GM12891 (cell line): ENCODE measurements at regions not wholly inside any gene's neighbourhood (a gene's known extent, or its start where the extent isn't known, plus 50 kb on each side); places are given as distances from the start of the nearest gene placed in this dataset.
"Not testable (repeated sequence)": the region's sequence is repeated elsewhere in the genome, so short reads cannot be mapped to it uniquely, and the experiment has no call there.

Source experiments
- DNase-seq: peaks from one replicate; pipeline ENCODE4 v3.0.0; 2011; ENCODE audit warnings: low spot score; ENCODE audit not compliant: insufficient read length
- FAIRE-seq: peaks from 2 replicates; lab custom pipeline; 2011; peaks lifted over from hg19 to GRCh38; lab: Jason Lieb, UNC
- PAX5 ChIP-seq: IDR thresholded peaks from 2 replicates; pipeline ENCODE4 v1.6.1; 2011; ENCODE audit warnings: low read length, moderate library complexity, mild to moderate bottlenecking; ENCODE audit not compliant: insufficient read depth, severe bottlenecking
- POLR2A ChIP-seq: IDR thresholded peaks from 2 replicates; pipeline ENCODE4 v1.6.1; 2011; ENCODE audit warnings: low read depth, low read length, control low read depth
- POLR2AphosphoS5 ChIP-seq: IDR thresholded peaks from 2 replicates; pipeline ENCODE4 v1.6.1; 2011; ENCODE audit warnings: low read depth, low read length, control low read depth
- POU2F2 ChIP-seq: IDR thresholded peaks from 2 replicates; pipeline ENCODE4 v1.6.1; 2011; ENCODE audit warnings: low read depth, mild to moderate bottlenecking, control low read depth, low read length, moderate library complexity
- SPI1 ChIP-seq: IDR thresholded peaks from 2 replicates; pipeline ENCODE4 v1.6.1; 2011; ENCODE audit warnings: low read depth, low read length, control low read depth
- TAF1 ChIP-seq: IDR thresholded peaks from 2 replicates; pipeline ENCODE4 v1.6.1; 2011; ENCODE audit warnings: low read depth, low read length, control low read depth

- no peak for FAIRE-seq
- DNase-seq = no peak
- TF ChIP-seq PAX5 (no peak), POLR2AphosphoS5 (no peak), SPI1 (no peak), TAF1 (no peak), POLR2A (no peak), POU2F2 (no peak)
These were observed 325.6 kb downstream of the CENPW start for GRCh38 chr6:126665551-126665950.

- TF ChIP-seq TAF1 = no peak
- no peak for TF ChIP-seq POU2F2
- TF ChIP-seq PAX5 = no peak
- no peak for TF ChIP-seq POLR2A
- TF ChIP-seq SPI1 = no peak
- no peak for TF ChIP-seq POLR2AphosphoS5
- FAIRE-seq = no peak
- no peak for DNase-seq
These were observed 327.2 kb downstream of the CENPW start for GRCh38 chr6:126667071-126667470.

DNA sequence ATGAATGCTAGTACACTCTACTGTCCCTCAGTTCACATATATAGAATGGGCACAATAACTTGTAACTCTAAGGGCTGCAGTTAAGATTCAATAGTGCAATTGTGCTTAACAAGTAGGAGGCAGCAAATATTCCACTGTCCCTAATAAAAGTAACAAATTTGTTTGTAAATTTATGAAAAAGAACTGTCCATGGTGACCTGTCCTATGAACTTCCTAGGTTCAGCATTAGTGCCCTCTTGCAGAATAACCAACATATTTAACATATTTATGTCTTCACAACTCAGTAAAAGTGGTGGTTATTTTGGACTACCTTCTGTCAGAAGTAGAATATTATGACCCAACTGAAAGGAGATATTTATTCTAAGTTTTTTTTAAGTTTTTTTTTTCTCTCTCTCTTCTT, 327.8 kb downstream of the CENPW start:
- no peak for TF ChIP-seq POLR2AphosphoS5
- FAIRE-seq = no peak
- no peak for DNase-seq

DNA sequence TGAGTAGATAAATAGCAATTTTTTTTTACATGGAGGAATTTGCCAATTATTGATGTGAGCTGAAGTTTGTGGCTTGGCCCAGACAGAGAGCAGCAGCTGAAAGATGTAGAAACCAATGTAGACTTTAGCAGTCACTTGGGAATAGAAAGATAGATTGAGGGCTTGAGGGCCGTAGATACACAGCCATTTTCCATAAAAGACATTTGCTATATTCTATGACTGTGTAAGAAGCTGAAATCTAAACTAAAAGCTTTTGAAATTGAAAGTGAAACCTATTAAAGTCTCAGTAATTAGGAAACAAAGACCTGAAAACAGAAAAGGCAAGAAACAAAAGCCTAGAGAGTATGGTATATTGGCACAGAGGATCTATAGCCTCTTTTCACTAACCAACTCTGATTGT, 332.7 kb downstream of the CENPW start:
- no peak for FAIRE-seq
- no peak for TF ChIP-seq POU2F2
- no peak for TF ChIP-seq POLR2AphosphoS5
- TF ChIP-seq PAX5 = no peak
- no peak for TF ChIP-seq SPI1
- TF ChIP-seq POLR2A = no peak
- no peak for TF ChIP-seq TAF1
- no peak for DNase-seq

DNA sequence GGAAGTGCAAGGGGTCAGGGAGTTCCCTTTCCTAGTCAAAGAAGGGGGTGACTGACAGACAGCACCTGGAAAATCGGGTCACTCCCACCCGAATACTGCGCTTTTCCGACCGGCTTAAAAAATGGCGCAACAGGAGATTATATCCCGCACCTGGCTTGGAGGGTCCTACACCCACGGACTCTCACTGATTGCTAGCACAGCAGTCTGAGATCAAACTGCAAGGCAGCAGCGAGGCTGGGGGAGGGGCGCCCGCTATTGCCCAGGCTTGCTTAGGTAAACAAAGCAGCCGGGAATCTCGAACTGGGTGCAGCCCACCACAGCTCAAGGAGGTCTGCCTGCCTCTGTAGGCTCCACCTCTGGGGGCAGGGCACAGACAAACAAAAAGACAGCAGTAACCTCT, 333.8 kb downstream of the CENPW start:
- not testable (repeated sequence) for DNase-seq, FAIRE-seq

GRCh38 chr6:126682440-126682839, 342.5 kb downstream of the CENPW start:
- FAIRE-seq (no peak), DNase-seq (no peak)

DNA sequence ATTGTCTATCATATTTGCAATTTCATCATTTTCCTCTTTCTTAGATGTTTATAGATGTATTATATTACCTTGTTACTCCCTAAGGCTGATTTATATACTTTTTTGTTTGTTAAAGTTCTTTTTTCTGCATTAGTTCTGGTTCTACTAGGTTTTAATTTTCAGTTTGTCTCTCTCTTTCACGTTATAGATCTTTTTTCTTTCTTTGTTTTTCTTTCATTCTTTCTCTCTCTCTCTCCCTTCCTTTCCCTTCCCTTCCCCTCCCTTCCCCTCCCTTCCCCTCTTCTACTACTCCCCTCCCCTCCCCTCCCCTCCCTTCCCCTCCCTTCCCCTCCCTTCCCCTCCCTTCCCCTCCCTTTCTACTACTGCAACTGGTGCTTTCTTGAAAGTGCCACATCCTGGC, 345.3 kb downstream of the CENPW start:
- DNase-seq (no peak), FAIRE-seq (no peak)
- TF ChIP-seq POU2F2 (no peak), SPI1 (no peak), POLR2AphosphoS5 (no peak), TAF1 (no peak), PAX5 (no peak)

More at GRCh38 chr6:126682440-126682839, 342.5 kb downstream of the CENPW start:
- TF ChIP-seq POLR2AphosphoS5 = no peak
- TF ChIP-seq POLR2A = no peak
- TF ChIP-seq POU2F2 = no peak
- no peak for TF ChIP-seq TAF1
- no peak for TF ChIP-seq PAX5
- no peak for TF ChIP-seq SPI1

- no peak for FAIRE-seq
- no peak for DNase-seq
- TF ChIP-seq POU2F2 = no peak
These were observed 357.2 kb downstream of the CENPW start for GRCh38 chr6:126696921-126697693.

- FAIRE-seq (no peak), DNase-seq (no peak)
- TF ChIP-seq POU2F2 (no peak), POLR2AphosphoS5 (no peak), POLR2A (no peak), PAX5 (no peak)
These were observed 358.9 kb downstream of the CENPW start for GRCh38 chr6:126698732-126699240.

DNA sequence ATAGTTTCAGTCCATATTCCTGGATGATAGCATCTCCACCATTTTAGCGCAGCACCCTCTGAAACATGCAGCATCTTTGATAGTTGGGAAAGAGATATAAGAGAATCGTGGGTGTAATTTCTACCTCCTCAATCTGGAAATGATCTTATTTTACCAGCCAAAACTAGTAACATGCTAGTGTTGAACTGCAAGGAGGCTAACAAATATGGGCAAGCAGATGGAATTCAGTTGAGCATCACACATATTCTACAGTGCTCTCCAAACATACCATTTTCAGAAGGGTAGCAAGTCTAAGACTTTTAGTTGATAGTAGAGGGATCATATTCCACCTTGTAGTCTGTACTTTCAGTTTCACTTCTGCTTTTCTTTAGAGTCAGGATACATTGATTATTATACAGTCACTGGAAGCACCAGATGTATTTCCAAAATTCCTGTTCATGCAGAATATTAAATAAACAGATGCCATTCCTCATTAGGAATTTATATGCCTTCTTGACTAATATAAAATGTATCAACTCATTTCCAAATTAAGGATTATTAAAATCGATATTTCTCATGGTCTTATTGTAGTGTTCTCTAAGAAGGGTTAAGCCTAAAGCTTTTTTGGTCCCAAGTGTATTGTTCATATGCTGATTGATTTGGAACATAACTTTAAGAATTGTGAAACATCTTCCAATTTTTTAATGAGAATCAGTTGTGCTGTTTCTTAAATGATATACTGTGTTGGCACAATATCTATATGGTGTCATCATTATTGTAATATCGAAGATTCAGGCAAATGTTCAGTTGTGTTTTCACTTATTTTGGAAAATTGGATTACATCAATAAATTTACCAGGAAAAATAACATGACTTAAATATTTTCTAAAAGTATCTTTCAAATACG, 362.0 kb downstream of the CENPW start:
- TF ChIP-seq PAX5 = no peak
- peak; percentile 85 for TF ChIP-seq SPI1
- DNase-seq (no peak), FAIRE-seq (no peak)
